KMS-11 (cell line): ENCODE measurements at regions not wholly inside any gene's neighbourhood (a gene's known extent, or its start where the extent isn't known, plus 50 kb on each side); places are given as distances from the start of the nearest gene placed in this dataset.

Source experiments
- H2AFZ ChIP-seq: fragments of 200-600 bp; sonication (generic); 2 replicates; pipeline ENCODE4 v1.6.1; 2016; ENCODE audit warnings: antibody characterized with exemption, mixed run types, low read depth
- H3K27ac ChIP-seq: fragments of 200-600 bp; sonication (generic); 2 replicates; pipeline ENCODE4 v1.6.1; 2016; ENCODE audit warnings: mild to moderate bottlenecking, mixed run types
- H3K27me3 ChIP-seq: fragments of 200-600 bp; sonication (generic); 2 replicates; pipeline ENCODE4 v1.6.1; 2017; ENCODE audit warnings: mild to moderate bottlenecking, low read depth, mixed run types, moderate library complexity; ENCODE audit not compliant: insufficient read depth
- H3K36me3 ChIP-seq: fragments of 200-600 bp; sonication (generic); 2 replicates; pipeline ENCODE4 v1.6.1; 2017; ENCODE audit warnings: mild to moderate bottlenecking, mixed run types; ENCODE audit not compliant: insufficient read depth
- H3K4me1 ChIP-seq: fragments of 200-600 bp; sonication (generic); 2 replicates; pipeline ENCODE4 v1.6.1; 2016; ENCODE audit warnings: mild to moderate bottlenecking, low read depth, mixed run types; ENCODE audit not compliant: poor library complexity, severe bottlenecking
- H3K4me2 ChIP-seq: fragments of 200-600 bp; sonication (generic); 2 replicates; pipeline ENCODE4 v1.7.0; 2016; ENCODE audit warnings: mild to moderate bottlenecking, mixed run types
- H3K4me3 ChIP-seq: fragments of 200-600 bp; sonication (generic); IDR thresholded peaks from 2 replicates; pipeline ENCODE4 v1.6.1; 2017; ENCODE audit warnings: low read depth, low read length, mixed read lengths; ENCODE audit not compliant: insufficient read depth
- H3K79me2 ChIP-seq: fragments of 200-600 bp; sonication (generic); 2 replicates; pipeline ENCODE4 v1.6.1; 2016; ENCODE audit warnings: low read depth, mixed run types; ENCODE audit not compliant: insufficient read depth
- H3K9ac ChIP-seq: fragments of 200-600 bp; sonication (generic); 2 replicates; pipeline ENCODE4 v1.6.1; 2016; ENCODE audit warnings: mild to moderate bottlenecking, mixed run types
- H4K20me1 ChIP-seq: fragments of 200-600 bp; sonication (generic); 2 replicates; pipeline ENCODE4 v1.6.1; 2016; ENCODE audit warnings: mild to moderate bottlenecking, mixed run types; ENCODE audit not compliant: insufficient read depth
- TF ChIP-seq, protein P1 (sequence below): fragments of 200-600 bp; sonication (generic); conservative IDR thresholded peaks from 2 replicates; pipeline ENCODE4 v1.6.1; 2017; ENCODE audit warnings: low read depth, mild to moderate bottlenecking, antibody characterized with exemption, low read length, moderate library complexity, mixed read lengths

DNA sequence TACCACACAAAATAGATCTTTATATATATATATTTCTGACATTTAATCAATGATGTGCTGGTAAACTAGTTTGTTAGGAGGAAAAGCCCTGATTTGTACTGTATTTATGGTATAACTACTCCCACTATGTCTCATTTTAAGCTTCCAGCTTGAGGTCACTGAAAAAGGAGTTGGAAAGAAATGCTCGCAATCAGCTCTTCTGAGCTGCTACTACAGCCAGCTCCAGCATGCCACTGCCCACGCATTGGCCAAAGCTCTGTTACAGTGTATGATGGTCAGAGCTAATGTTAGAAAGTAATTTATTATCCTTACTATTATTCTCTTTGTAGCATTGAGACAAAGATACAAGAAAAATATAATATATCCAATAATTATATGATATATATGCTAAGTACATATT is 55.0 kb upstream of the PCED1B start:
- TF ChIP-seq, protein P1, sequence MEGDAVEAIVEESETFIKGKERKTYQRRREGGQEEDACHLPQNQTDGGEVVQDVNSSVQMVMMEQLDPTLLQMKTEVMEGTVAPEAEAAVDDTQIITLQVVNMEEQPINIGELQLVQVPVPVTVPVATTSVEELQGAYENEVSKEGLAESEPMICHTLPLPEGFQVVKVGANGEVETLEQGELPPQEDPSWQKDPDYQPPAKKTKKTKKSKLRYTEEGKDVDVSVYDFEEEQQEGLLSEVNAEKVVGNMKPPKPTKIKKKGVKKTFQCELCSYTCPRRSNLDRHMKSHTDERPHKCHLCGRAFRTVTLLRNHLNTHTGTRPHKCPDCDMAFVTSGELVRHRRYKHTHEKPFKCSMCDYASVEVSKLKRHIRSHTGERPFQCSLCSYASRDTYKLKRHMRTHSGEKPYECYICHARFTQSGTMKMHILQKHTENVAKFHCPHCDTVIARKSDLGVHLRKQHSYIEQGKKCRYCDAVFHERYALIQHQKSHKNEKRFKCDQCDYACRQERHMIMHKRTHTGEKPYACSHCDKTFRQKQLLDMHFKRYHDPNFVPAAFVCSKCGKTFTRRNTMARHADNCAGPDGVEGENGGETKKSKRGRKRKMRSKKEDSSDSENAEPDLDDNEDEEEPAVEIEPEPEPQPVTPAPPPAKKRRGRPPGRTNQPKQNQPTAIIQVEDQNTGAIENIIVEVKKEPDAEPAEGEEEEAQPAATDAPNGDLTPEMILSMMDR = no peak
- Histone ChIP-seq H3K4me2 (no peak overlapping the region), H4K20me1 (no peaks in the 10 kb centered on the region), H3K27me3 (no peaks in the 10 kb centered on the region), H3K9ac (no peak overlapping the region), H3K4me3 (no peak overlapping the region), H3K4me1 (peaks cover 7% of the 10 kb centered on the region), H3K27ac (no peak overlapping the region), H2AFZ (no peak overlapping the region), H3K36me3 (no peaks in the 10 kb centered on the region), H3K79me2 (no peaks in the 10 kb centered on the region)

DNA sequence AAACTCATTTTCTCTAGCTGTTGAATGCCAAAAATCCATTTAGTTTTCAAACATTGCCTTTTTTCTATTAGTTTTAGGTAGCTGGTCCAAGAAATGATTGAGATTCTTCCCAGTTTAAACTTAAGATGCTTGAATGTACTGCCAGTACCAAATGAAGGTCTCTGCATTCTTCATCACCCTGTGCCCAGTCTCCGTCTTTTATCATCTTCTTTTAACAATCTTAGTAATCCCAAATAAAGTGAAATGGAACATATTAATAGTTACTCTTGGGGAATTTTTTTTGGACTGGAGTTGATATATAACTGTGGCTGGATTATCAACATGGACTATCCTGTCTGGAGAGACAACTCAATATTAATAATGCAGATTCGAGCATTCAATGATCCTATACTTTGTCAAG is 54.1 kb upstream of the PCED1B start:
- Histone ChIP-seq H2AFZ (no peak overlapping the region), H3K27me3 (no peaks in the 10 kb centered on the region), H3K4me1 (peaks cover 12% of the 10 kb centered on the region), H3K79me2 (no peaks in the 10 kb centered on the region), H4K20me1 (no peaks in the 10 kb centered on the region), H3K36me3 (no peaks in the 10 kb centered on the region), H3K27ac (no peak overlapping the region), H3K9ac (no peak overlapping the region), H3K4me2 (no peak overlapping the region), H3K4me3 (no peak overlapping the region)
- TF ChIP-seq, protein P1 = no peak

GRCh38 chr12:47025798-47026197 is 53.6 kb upstream of the PCED1B start:
- Histone ChIP-seq H3K36me3 (no peaks in the 10 kb centered on the region), H2AFZ (no peak overlapping the region), H3K79me2 (no peaks in the 10 kb centered on the region), H3K27ac (no peak overlapping the region), H3K4me2 (no peak overlapping the region), H3K4me1 (peaks cover 12% of the 10 kb centered on the region), H4K20me1 (no peaks in the 10 kb centered on the region), H3K4me3 (no peak overlapping the region), H3K9ac (no peak overlapping the region), H3K27me3 (no peaks in the 10 kb centered on the region)
- TF ChIP-seq, protein P1 = no peak

DNA sequence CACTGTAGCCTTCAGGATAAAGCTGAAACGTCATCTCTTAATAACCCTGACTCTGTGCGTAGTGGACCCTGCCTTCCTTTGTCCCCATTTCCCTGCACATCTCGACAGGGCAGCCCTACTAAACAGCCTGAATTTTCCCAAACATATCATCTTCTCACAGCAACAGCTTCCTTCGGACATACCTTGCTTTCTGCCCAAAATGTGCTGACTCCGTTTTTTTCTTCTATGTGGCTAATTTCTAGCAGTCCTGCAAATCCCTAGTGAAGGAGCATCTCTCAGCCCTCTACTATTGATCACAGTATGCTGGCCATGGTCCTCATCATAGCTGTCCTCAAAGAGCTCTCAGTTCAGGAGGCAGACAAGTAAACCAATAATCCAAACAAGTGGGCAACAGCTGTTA is 53.1 kb upstream of the PCED1B start:
- no peaks in the 10 kb centered on the region for H3K36me3 ChIP-seq
- no peak overlapping the region for H3K4me2 ChIP-seq
- TF ChIP-seq, protein P1 = no peak
- H3K4me1 ChIP-seq = peaks cover 12% of the 10 kb centered on the region
- no peaks in the 10 kb centered on the region for H3K27me3 ChIP-seq
- no peak overlapping the region for H3K4me3 ChIP-seq
- H3K9ac ChIP-seq = no peak overlapping the region
- no peak overlapping the region for H3K27ac ChIP-seq
- no peak overlapping the region for H2AFZ ChIP-seq
- H4K20me1 ChIP-seq = no peaks in the 10 kb centered on the region
- no peaks in the 10 kb centered on the region for H3K79me2 ChIP-seq
